HEK293 (cell line): ENCODE measurements at regions not wholly inside any gene's neighbourhood (a gene's known extent, or its start where the extent isn't known, plus 50 kb on each side); places are given as distances from the start of the nearest gene placed in this dataset.

Source experiments
- CTCF ChIA-PET: fragments of 350-600 bp; formaldehyde crosslinking; extraction: SDS; loops from one replicate; lab custom pipeline; 2021; ENCODE audit warnings: antibody characterized with exemption; lab: Yijun Ruan, JAX
- POLR2A ChIA-PET: fragments of 300-600 bp; formaldehyde crosslinking; extraction: SDS; loops from one replicate; lab custom pipeline; 2020; ENCODE audit warnings: antibody characterized with exemption, inconsistent platforms; lab: Yijun Ruan, JAX
- H3K27ac ChIP-seq: fragments of 200-500 bp; sonication (Bioruptor generic); 2 replicates; pipeline ENCODE4 v1.5.1; 2014; ENCODE audit warnings: low read depth, low read length, control low read depth, inconsistent platforms; ENCODE audit errors: extremely low read depth
- H3K36me3 ChIP-seq, 2 experiments: fragments of 200-500 bp in 1 of 2; sonication (Bioruptor generic) in 1 of 2; 1 replicate in 1 of 2; 2 replicates in 1 of 2; pipeline ENCODE4 v1.5.1; 2014 to 2017; ENCODE audit warnings: inconsistent platforms in 2 of 2, low read length in 2 of 2; ENCODE audit not compliant: control insufficient read depth in 2 of 2, insufficient read depth in 1 of 2
- H3K4me1 ChIP-seq: fragments of 200-500 bp; sonication (Bioruptor generic); 2 replicates; pipeline ENCODE4 v1.5.1; 2014; ENCODE audit warnings: mild to moderate bottlenecking, low read length, inconsistent platforms; ENCODE audit not compliant: control insufficient read depth, insufficient read depth
- H3K4me3 ChIP-seq: 2 replicates; pipeline ENCODE4 v1.5.1; 2011; ENCODE audit warnings: low read depth, mild to moderate bottlenecking, control low read depth, low read length, moderate library complexity
- H3K9me3 ChIP-seq: fragments of 200-500 bp; sonication (Bioruptor generic); 2 replicates; pipeline ENCODE4 v1.5.1; 2014; ENCODE audit warnings: low read depth, low read length, inconsistent platforms; ENCODE audit not compliant: control insufficient read depth, insufficient read depth
- GFI1B ChIP-seq: fragments of 450-650 bp; formaldehyde crosslinking; IDR thresholded peaks from 2 replicates; pipeline ENCODE4 v1.5.1; 2016; ENCODE audit warnings: missing biosample characterization, missing genetic modification characterization
- HOXC10 ChIP-seq: sonication (generic); formaldehyde crosslinking; IDR thresholded peaks from 2 replicates; pipeline ENCODE4 v1.8.1; 2023; ENCODE audit warnings: mild to moderate bottlenecking, missing genetic modification reagents
- IKZF3 ChIP-seq: fragments of 450-650 bp; IDR thresholded peaks from 2 replicates; pipeline ENCODE4 v1.5.0; 2018; ENCODE audit warnings: missing biosample characterization, mild to moderate bottlenecking, missing genetic modification characterization, moderate library complexity
- MEIS1 ChIP-seq: sonication (generic); formaldehyde crosslinking; IDR thresholded peaks from 2 replicates; pipeline ENCODE4 v1.8.1; 2022; ENCODE audit warnings: missing genetic modification reagents, mild to moderate bottlenecking, borderline replicate concordance
- SETDB1 ChIP-seq: IDR thresholded peaks from one replicate; pipeline ENCODE4 v1.6.1; 2017; ENCODE audit warnings: mild to moderate bottlenecking, low read length, moderate library complexity, mixed read lengths; ENCODE audit not compliant: insufficient read length
- TRIM28 ChIP-seq: IDR thresholded peaks from 2 replicates; pipeline ENCODE4 v1.6.1; 2011; ENCODE audit warnings: low read length, control low read depth, borderline replicate concordance
- WT1 ChIP-seq: fragments of 450-650 bp; formaldehyde crosslinking; IDR thresholded peaks from 2 replicates; pipeline ENCODE4 v1.5.1; 2016; ENCODE audit warnings: missing biosample characterization, missing genetic modification characterization
- ZNF121 ChIP-seq: fragments of 450-650 bp; formaldehyde crosslinking; IDR thresholded peaks from 2 replicates; pipeline ENCODE4 v1.5.1; 2016; ENCODE audit warnings: missing biosample characterization, missing genetic modification characterization
- ZNF202 ChIP-seq: fragments of 450-650 bp; formaldehyde crosslinking; IDR thresholded peaks from 2 replicates; pipeline ENCODE4 v1.5.1; 2016; ENCODE audit warnings: missing biosample characterization, missing genetic modification characterization, borderline replicate concordance
- ZNF214 ChIP-seq: fragments of 450-650 bp; formaldehyde crosslinking; IDR thresholded peaks from 2 replicates; pipeline ENCODE4 v1.5.1; 2017; ENCODE audit warnings: missing biosample characterization, mild to moderate bottlenecking, missing genetic modification characterization, borderline replicate concordance
- ZNF274 ChIP-seq, 2 experiments: fragments of 200-500 bp in 1 of 2; fragments of 450-650 bp in 1 of 2; sonication (Bioruptor generic) in 1 of 2; formaldehyde crosslinking in 1 of 2; IDR thresholded peaks; 2 replicates each; pipeline versions ENCODE4 v1.5.1 to v1.6.1; 2014 to 2016; ENCODE audit warnings: borderline replicate concordance in 1 of 2, inconsistent platforms in 1 of 2, low read length in 1 of 2, missing biosample characterization in 1 of 2, missing genetic modification characterization in 1 of 2
- ZNF501 ChIP-seq: fragments of 450-650 bp; formaldehyde crosslinking; IDR thresholded peaks from 2 replicates; pipeline ENCODE4 v1.5.1; 2016; ENCODE audit warnings: missing biosample characterization, missing genetic modification characterization
- ZNF514 ChIP-seq: fragments of 450-650 bp; formaldehyde crosslinking; IDR thresholded peaks from 2 replicates; pipeline ENCODE4 v1.5.1; 2016; ENCODE audit warnings: missing biosample characterization, missing genetic modification characterization
- ZNF585B ChIP-seq: fragments of 450-650 bp; formaldehyde crosslinking; IDR thresholded peaks from 2 replicates; pipeline ENCODE4 v1.5.1; 2016; ENCODE audit warnings: missing biosample characterization, missing genetic modification characterization
- ZSCAN30 ChIP-seq: fragments of 450-650 bp; IDR thresholded peaks from 2 replicates; pipeline ENCODE4 v1.5.1; 2018; ENCODE audit warnings: missing biosample characterization, mild to moderate bottlenecking, missing genetic modification characterization, moderate library complexity
- TF ChIP-seq, protein P1 (sequence below): fragments of 450-650 bp; formaldehyde crosslinking; conservative IDR thresholded peaks from 2 replicates; pipeline ENCODE4 v1.5.1; 2016; ENCODE audit warnings: low read depth, missing biosample characterization, missing genetic modification characterization
- TF ChIP-seq, protein P2 (sequence below): fragments of 450-650 bp; formaldehyde crosslinking; IDR thresholded peaks from 2 replicates; pipeline ENCODE4 v1.5.1; 2017; ENCODE audit warnings: missing biosample characterization, missing genetic modification characterization
- TF ChIP-seq, protein P3 (sequence below): fragments of 450-650 bp; formaldehyde crosslinking; IDR thresholded peaks from 2 replicates; pipeline ENCODE4 v1.5.1; 2016; ENCODE audit warnings: missing biosample characterization, missing genetic modification characterization, borderline replicate concordance

DNA sequence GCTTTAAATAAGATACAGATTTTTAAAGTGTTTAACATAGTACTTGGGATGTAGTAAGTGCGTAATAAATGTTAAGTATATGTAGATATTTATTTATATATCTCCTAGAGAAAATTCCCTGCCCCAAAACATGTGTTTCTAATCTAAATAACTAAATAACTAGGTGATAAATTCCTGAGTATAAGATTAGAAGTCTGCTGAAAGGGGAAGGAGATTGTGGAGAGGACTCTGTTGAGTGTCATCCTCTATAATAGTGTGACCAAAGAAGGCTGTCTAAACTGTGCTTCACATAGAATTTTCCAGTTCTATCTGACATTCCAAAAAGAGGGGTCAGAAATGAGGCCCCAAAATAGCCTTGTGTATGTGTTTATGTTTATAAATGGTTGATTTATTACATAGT lies 590.5 kb upstream of the ADAMTS5 start:
- CTCF ChIA-PET = interaction anchor here (1.3 kb wide), 1 partner anchor 707 kb away, joined by 3 read pairs; no protein-coding TSS in a partner anchor
- H3K4me3 ChIP-seq = no peak overlapping the region
- H3K27ac ChIP-seq = no peak overlapping the region
- no peaks in the 10 kb centered on the region for H3K4me1 ChIP-seq
- POLR2A ChIA-PET = no interaction called here
- no peaks in the 10 kb centered on the region; the same call in 1 of the 2 replicates for H3K9me3 ChIP-seq
- no peak for TF ChIP-seq ZNF202 (tag by site-specific recombination)
- no peak for TF ChIP-seq ZNF501 (tag by site-specific recombination)
- no peak for TF ChIP-seq MEIS1
- TF ChIP-seq WT1 (tag by site-specific recombination) = no peak
- no peak for TF ChIP-seq ZNF514 (tag by site-specific recombination)
- TF ChIP-seq ZNF121 (tag by site-specific recombination) = no peak
- no peak for TF ChIP-seq TRIM28
- no peak for TF ChIP-seq GFI1B
- TF ChIP-seq, protein P1, sequence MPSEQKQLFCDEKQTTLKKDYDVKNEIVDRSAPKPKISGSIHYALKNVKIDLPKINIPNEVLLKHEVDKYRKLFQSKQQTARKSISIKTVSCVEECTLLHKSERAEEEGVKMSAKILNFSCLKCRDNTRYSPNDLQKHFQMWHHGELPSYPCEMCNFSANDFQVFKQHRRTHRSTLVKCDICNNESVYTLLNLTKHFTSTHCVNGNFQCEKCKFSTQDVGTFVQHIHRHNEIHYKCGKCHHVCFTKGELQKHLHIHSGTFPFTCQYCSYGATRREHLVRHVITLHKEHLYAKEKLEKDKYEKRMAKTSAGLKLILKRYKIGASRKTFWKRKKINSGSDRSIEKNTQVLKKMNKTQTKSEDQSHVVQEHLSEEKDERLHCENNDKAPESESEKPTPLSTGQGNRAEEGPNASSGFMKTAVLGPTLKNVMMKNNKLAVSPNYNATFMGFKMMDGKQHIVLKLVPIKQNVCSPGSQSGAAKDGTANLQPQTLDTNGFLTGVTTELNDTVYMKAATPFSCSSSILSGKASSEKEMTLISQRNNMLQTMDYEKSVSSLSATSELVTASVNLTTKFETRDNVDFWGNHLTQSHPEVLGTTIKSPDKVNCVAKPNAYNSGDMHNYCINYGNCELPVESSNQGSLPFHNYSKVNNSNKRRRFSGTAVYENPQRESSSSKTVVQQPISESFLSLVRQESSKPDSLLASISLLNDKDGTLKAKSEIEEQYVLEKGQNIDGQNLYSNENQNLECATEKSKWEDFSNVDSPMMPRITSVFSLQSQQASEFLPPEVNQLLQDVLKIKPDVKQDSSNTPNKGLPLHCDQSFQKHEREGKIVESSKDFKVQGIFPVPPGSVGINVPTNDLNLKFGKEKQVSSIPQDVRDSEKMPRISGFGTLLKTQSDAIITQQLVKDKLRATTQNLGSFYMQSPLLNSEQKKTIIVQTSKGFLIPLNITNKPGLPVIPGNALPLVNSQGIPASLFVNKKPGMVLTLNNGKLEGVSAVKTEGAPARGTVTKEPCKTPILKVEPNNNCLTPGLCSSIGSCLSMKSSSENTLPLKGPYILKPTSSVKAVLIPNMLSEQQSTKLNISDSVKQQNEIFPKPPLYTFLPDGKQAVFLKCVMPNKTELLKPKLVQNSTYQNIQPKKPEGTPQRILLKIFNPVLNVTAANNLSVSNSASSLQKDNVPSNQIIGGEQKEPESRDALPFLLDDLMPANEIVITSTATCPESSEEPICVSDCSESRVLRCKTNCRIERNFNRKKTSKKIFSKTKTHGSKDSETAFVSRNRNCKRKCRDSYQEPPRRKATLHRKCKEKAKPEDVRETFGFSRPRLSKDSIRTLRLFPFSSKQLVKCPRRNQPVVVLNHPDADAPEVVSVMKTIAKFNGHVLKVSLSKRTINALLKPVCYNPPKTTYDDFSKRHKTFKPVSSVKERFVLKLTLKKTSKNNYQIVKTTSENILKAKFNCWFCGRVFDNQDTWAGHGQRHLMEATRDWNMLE (tag by site-specific recombination) = no peak
- no peak for TF ChIP-seq ZSCAN30 (tag by site-specific recombination)
- TF ChIP-seq IKZF3 (tag by site-specific recombination) = no peak
- no peak for TF ChIP-seq ZNF274 (IDR thresholded peaks at IDR 0.05; ENCODE audit: low read length)
- no peak for TF ChIP-seq ZNF274 (tag by site-specific recombination; IDR thresholded peaks at IDR 0.05; ENCODE audit: borderline replicate concordance)
- TF ChIP-seq, protein P2, sequence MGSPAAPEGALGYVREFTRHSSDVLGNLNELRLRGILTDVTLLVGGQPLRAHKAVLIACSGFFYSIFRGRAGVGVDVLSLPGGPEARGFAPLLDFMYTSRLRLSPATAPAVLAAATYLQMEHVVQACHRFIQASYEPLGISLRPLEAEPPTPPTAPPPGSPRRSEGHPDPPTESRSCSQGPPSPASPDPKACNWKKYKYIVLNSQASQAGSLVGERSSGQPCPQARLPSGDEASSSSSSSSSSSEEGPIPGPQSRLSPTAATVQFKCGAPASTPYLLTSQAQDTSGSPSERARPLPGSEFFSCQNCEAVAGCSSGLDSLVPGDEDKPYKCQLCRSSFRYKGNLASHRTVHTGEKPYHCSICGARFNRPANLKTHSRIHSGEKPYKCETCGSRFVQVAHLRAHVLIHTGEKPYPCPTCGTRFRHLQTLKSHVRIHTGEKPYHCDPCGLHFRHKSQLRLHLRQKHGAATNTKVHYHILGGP (tag by site-specific recombination) = no peak
- TF ChIP-seq ZNF585B (tag by site-specific recombination) = no peak
- TF ChIP-seq, protein P3, sequence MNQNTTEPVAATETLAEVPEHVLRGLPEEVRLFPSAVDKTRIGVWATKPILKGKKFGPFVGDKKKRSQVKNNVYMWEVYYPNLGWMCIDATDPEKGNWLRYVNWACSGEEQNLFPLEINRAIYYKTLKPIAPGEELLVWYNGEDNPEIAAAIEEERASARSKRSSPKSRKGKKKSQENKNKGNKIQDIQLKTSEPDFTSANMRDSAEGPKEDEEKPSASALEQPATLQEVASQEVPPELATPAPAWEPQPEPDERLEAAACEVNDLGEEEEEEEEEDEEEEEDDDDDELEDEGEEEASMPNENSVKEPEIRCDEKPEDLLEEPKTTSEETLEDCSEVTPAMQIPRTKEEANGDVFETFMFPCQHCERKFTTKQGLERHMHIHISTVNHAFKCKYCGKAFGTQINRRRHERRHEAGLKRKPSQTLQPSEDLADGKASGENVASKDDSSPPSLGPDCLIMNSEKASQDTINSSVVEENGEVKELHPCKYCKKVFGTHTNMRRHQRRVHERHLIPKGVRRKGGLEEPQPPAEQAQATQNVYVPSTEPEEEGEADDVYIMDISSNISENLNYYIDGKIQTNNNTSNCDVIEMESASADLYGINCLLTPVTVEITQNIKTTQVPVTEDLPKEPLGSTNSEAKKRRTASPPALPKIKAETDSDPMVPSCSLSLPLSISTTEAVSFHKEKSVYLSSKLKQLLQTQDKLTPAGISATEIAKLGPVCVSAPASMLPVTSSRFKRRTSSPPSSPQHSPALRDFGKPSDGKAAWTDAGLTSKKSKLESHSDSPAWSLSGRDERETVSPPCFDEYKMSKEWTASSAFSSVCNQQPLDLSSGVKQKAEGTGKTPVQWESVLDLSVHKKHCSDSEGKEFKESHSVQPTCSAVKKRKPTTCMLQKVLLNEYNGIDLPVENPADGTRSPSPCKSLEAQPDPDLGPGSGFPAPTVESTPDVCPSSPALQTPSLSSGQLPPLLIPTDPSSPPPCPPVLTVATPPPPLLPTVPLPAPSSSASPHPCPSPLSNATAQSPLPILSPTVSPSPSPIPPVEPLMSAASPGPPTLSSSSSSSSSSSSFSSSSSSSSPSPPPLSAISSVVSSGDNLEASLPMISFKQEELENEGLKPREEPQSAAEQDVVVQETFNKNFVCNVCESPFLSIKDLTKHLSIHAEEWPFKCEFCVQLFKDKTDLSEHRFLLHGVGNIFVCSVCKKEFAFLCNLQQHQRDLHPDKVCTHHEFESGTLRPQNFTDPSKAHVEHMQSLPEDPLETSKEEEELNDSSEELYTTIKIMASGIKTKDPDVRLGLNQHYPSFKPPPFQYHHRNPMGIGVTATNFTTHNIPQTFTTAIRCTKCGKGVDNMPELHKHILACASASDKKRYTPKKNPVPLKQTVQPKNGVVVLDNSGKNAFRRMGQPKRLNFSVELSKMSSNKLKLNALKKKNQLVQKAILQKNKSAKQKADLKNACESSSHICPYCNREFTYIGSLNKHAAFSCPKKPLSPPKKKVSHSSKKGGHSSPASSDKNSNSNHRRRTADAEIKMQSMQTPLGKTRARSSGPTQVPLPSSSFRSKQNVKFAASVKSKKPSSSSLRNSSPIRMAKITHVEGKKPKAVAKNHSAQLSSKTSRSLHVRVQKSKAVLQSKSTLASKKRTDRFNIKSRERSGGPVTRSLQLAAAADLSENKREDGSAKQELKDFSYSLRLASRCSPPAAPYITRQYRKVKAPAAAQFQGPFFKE (tag by site-specific recombination) = no peak
- TF ChIP-seq HOXC10 (CRISPR knock-in tag) = no peak
- no peak for TF ChIP-seq ZNF214 (tag by site-specific recombination)
- TF ChIP-seq SETDB1 = no peak
- TF ChIP-seq, all 188 proteins: peak for 0
- no peaks in the 10 kb centered on the region for H3K36me3 ChIP-seq
